ENCODE measurements at regions not wholly inside any gene's neighbourhood (a gene's known extent, or its start where the extent isn't known, plus 50 kb on each side); places are given as distances from the start of the nearest gene placed in this dataset.

DNA sequence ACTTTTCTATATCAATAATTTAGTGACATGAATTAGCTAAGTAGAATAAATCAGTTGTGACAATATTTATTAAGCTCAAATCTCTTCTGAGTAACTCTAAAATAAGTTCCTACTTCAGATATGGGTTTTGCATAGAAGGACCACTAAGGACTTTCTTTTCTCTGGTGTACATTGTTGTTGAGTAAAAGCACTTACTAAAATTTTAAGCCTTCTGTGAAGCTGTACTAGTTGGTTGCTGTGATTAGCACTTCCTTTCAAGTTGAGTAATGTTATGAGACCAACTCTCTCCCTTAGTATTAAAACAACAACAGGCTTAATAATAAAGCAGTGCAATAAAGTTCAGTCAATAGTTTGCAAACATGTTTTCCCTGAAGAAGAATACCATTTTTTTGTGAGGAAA is 667.4 kb upstream of the NDST4 start:
- in situ Hi-C loops (cut with MboI; ENCODE audit: low sequenced_read_pairs), result no loop called here
- no peak overlapping the region for H3K18ac ChIP-seq (ENCODE audit: low read depth, low read length)

More for the DNA sequence above, 667.4 kb upstream of the NDST4 start:
- POLR2A ChIA-PET (ENCODE audit: unreplicated experiment), result no interaction called here
- no peaks in the 10 kb centered on the region for H3K9me1 ChIP-seq (ENCODE audit: insufficient read depth, low read length)
- no peak overlapping the region for H3K4me2 ChIP-seq (ENCODE audit: low read depth, low read length)
- no peak for ATAC-seq (ENCODE audit: low read depth)
- H3K79me1 ChIP-seq (ENCODE audit: low read depth in 1 of 2, low read length in 2 of 2), result no peaks in the 10 kb centered on the region
- H2AFZ ChIP-seq (replicated peaks; ENCODE audit: low read length, poor library complexity), result no peak overlapping the region
- CTCF ChIA-PET, result interaction anchor here (0.6 kb wide), 1 partner anchor 8 kb away, joined by 3 read pairs; no protein-coding TSS in a partner anchor
- H3K27ac ChIP-seq (ENCODE audit: insufficient read depth, low read length), result no peak overlapping the region
- H2BK5ac ChIP-seq (ENCODE audit: low read depth, low read length, poor library complexity, severe bottlenecking), result no peak overlapping the region
- DNase-seq, result no peak
- intact Hi-C loops (cut with micrococcal nuclease) (no loop called here), dilution Hi-C loops (cut with HindIII; ENCODE audit: low sequenced_read_pairs, unreplicated experiment) (no loop called here)
- H4K91ac ChIP-seq (ENCODE audit: insufficient read depth, low read depth, low read length), result no peak overlapping the region
- H3K9ac ChIP-seq (ENCODE audit: low read depth, low read length), result no peak overlapping the region
- no peak overlapping the region for H2AK5ac ChIP-seq (ENCODE audit: low read depth, low read length)
- H2AK9ac ChIP-seq (replicated peaks; ENCODE audit: low read depth, low read length, poor library complexity), result no peak overlapping the region
- H3K4me3 ChIP-seq (ENCODE audit: insufficient read depth, low read depth, low read length), result no peak overlapping the region
- no peak overlapping the region for H3K4ac ChIP-seq (ENCODE audit: low read depth, low read length)
- no peaks in the 10 kb centered on the region for H3K4me1 ChIP-seq (ENCODE audit: control insufficient read depth, insufficient read depth, low read length)
- H3K36me3 ChIP-seq (ENCODE audit: control insufficient read depth, insufficient read depth, low read length), result no peaks in the 10 kb centered on the region
- no peaks in the 10 kb centered on the region for H3K9me3 ChIP-seq (ENCODE audit: control insufficient read depth, insufficient read depth, low read length)
- no peak overlapping the region for H3K14ac ChIP-seq (replicated peaks; ENCODE audit: low read depth, low read length)
- no peak overlapping the region for H2BK120ac ChIP-seq (ENCODE audit: low read depth, low read length)
- no peaks in the 10 kb centered on the region for H4K20me1 ChIP-seq (ENCODE audit: insufficient read depth, low read length)
- H2BK15ac ChIP-seq (ENCODE audit: low read depth, low read length), result no peak overlapping the region
- H3K56ac ChIP-seq (ENCODE audit: extremely low read depth, insufficient read depth, low read length), result no peak overlapping the region
- no TSS peak for BruUV-seq (replicated peaks)
- no peak overlapping the region for H3K23ac ChIP-seq (ENCODE audit: low read depth, low read length)
- TF ChIP-seq MAZ (IDR thresholded peaks at IDR 0.05; ENCODE audit: borderline replicate concordance, low read depth, low read length), result no peak
- TF ChIP-seq NFE2L2 (IDR thresholded peaks at IDR 0.05; ENCODE audit: low read depth, low read length), result no peak
- TF ChIP-seq, protein P1, sequence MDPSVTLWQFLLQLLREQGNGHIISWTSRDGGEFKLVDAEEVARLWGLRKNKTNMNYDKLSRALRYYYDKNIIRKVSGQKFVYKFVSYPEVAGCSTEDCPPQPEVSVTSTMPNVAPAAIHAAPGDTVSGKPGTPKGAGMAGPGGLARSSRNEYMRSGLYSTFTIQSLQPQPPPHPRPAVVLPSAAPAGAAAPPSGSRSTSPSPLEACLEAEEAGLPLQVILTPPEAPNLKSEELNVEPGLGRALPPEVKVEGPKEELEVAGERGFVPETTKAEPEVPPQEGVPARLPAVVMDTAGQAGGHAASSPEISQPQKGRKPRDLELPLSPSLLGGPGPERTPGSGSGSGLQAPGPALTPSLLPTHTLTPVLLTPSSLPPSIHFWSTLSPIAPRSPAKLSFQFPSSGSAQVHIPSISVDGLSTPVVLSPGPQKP (IDR thresholded peaks at IDR 0.05; ENCODE audit: borderline replicate concordance, low read depth, low read length), result no peak
- TF ChIP-seq RCOR1 (IDR thresholded peaks at IDR 0.05; ENCODE audit: insufficient replicate concordance, low read length), result no peak
- TF ChIP-seq CHD1 (IDR thresholded peaks at IDR 0.05; ENCODE audit: low read depth, low read length), result no peak
- TF ChIP-seq RAD21 (IDR thresholded peaks at IDR 0.05; ENCODE audit: low read length), result no peak
- H4K5ac ChIP-seq (ENCODE audit: low read depth, low read length), result no peak overlapping the region
- H2BK20ac ChIP-seq (ENCODE audit: low read depth, low read length), result no peak overlapping the region
- H3K27me3 ChIP-seq (ENCODE audit: control insufficient read depth, insufficient read depth, low read length), result no peaks in the 10 kb centered on the region
- H4K8ac ChIP-seq (ENCODE audit: low read depth in 2 of 2, low read length in 2 of 2), result no peak overlapping the region

All from IMR-90 (cell line).